Uterus (tissue), 3 donors: ENCODE measurements at regions not wholly inside any gene's neighbourhood (a gene's known extent, or its start where the extent isn't known, plus 50 kb on each side); places are given as distances from the start of the nearest gene placed in this dataset.

ENCODE experiments used
- DNase-seq, 2 donors: peaks; one replicate each; pipeline ENCODE4 v3.0.0-alpha.2; 2019 to 2020
- H3K27ac ChIP-seq, 2 donors: fragments of 200-600 bp; sonication (generic); 1 replicate in 1 of 2; 2 replicates in 1 of 2; pipeline ENCODE4 v1.5.1; 2016 to 2018
- H3K27me3 ChIP-seq, 2 donors: fragments of 200-600 bp; sonication (generic); one replicate each; pipeline ENCODE4 v1.5.1; 2018 to 2019; ENCODE audit warnings: control low read depth in 1 of 2
- H3K36me3 ChIP-seq, 2 donors: fragments of 200-600 bp; sonication (generic); one replicate each; pipeline ENCODE4 v1.5.1; 2019; ENCODE audit warnings: control low read depth in 1 of 2
- H3K4me1 ChIP-seq, 2 donors: fragments of 200-600 bp; sonication (generic); one replicate each; pipeline ENCODE4 v1.5.1; 2018 to 2019; ENCODE audit warnings: control low read depth in 1 of 2
- H3K4me3 ChIP-seq, 2 donors: fragments of 200-600 bp; sonication (generic); 1 replicate in 1 of 2; 2 replicates in 1 of 2; pipeline ENCODE4 v1.5.1; 2018 to 2019; ENCODE audit warnings: mild to moderate bottlenecking in 1 of 2
- H3K9me3 ChIP-seq, 2 donors: fragments of 200-600 bp; sonication (generic); one replicate each; pipeline ENCODE4 v1.5.1; 2019; ENCODE audit warnings: control low read depth in 1 of 2
- POLR2A ChIP-seq, 2 donors: fragments of 450-650 bp; IDR thresholded peaks; one replicate each; pipeline ENCODE4 v1.6.1; 2016; ENCODE audit warnings: antibody characterized with exemption in 2 of 2, mild to moderate bottlenecking in 1 of 2, moderate library complexity in 1 of 2
- intact Hi-C: fragments of 100-400 bp; cut with DNase I; formaldehyde crosslinking; loops from one replicate; pipeline ENCODE4 v1.15.1; 2023; ENCODE audit warnings: low total_unique reads
- TF ChIP-seq, protein P1 (sequence below), 4 experiments: fragments of 200-600 bp in 2 of 4; fragments of 450-650 bp in 2 of 4; sonication (generic) in 2 of 4; IDR thresholded peaks; one replicate each; pipeline ENCODE4 v1.5.1; 2016 to 2019; ENCODE audit warnings: antibody characterized with exemption in 4 of 4, mild to moderate bottlenecking in 2 of 4, moderate library complexity in 1 of 4
- donor health status: DM: yes; HTN: yes; CAD: no.

DNA sequence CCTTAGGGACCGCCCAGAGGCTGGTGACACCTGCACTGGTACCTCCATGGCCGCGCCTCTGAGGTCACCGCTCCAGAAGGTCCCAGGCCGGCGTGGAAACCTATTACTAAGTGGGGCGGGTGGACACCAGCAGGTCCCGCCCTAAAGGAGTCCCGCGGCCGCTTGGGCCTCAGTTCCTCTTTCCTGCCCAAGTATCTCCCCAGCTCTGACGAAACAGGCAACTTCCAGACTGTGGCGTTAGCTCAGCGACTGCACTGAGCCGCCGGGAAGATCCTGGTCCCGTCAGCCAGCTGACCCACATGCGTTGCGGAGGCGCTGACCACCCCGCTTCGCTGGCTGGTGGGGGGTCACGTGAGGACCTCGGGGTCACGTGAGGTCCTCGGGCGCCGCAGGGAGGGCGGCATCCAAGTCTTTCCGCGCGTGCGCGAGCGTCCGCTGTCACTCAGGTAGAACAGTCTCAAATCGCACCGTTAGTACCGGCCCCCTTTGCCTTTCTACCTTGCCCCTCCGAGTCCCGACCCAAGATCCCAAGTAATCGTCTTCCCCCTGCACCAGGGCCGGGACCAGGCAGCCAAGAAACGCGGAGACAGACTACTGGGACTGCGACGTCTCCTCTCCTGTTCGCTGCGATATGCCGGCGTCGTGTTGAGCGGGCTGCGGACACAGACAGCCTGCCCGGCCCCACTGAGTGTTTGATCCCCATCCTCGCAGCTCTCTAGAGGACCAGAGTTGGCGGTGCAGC is 53.7 kb upstream of the KDM4C start:
- Histone ChIP-seq H3K27me3 (no peaks in the 10 kb centered on the region), H3K27ac (peak overlapping the region; percentile 65 to 80), H3K9me3 (no peaks in the 10 kb centered on the region), H3K36me3 (no peaks in the 10 kb centered on the region), H3K4me3 (peak overlapping the region; percentile 45 to 59), H3K4me1 (no peaks in the 10 kb centered on the region)
- TF ChIP-seq, protein P1, sequence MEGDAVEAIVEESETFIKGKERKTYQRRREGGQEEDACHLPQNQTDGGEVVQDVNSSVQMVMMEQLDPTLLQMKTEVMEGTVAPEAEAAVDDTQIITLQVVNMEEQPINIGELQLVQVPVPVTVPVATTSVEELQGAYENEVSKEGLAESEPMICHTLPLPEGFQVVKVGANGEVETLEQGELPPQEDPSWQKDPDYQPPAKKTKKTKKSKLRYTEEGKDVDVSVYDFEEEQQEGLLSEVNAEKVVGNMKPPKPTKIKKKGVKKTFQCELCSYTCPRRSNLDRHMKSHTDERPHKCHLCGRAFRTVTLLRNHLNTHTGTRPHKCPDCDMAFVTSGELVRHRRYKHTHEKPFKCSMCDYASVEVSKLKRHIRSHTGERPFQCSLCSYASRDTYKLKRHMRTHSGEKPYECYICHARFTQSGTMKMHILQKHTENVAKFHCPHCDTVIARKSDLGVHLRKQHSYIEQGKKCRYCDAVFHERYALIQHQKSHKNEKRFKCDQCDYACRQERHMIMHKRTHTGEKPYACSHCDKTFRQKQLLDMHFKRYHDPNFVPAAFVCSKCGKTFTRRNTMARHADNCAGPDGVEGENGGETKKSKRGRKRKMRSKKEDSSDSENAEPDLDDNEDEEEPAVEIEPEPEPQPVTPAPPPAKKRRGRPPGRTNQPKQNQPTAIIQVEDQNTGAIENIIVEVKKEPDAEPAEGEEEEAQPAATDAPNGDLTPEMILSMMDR (IDR thresholded peaks at IDR 0.05) = no peak
- TF ChIP-seq POLR2A (IDR thresholded peaks at IDR 0.05) = peak; percentile 34 to 55
- intact Hi-C loops = no loop called here
- DNase-seq = peak; percentile 72 to 74

DNA sequence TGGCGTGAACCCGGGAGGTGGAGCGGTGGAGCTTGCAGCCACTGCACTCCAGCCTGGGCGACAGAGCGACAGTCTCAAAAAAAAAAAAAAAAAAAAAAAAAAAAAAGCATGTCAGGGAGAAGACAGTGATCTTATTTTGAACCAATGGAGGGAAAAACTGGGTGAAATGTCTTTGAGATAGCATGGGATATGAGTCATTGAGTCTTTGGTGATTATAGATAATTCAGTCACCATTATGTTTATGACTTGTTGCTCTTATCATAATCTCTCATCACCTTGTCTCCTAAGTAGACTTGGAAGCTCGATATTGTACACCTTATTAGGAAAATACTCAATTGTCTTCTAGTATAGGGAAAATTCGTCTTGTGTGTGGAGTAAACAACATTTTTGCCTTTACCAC is 55.1 kb upstream of the KDM4C start:
- no peaks in the 10 kb centered on the region for H3K27me3 ChIP-seq
- no peak overlapping the region for H3K4me3 ChIP-seq
- DNase-seq = no peak
- intact Hi-C loops = no loop called here
- TF ChIP-seq POLR2A (IDR thresholded peaks at IDR 0.05) = no peak
- TF ChIP-seq, protein P1 (IDR thresholded peaks at IDR 0.05) = no peak
- no peaks in the 10 kb centered on the region for H3K36me3 ChIP-seq
- no peak overlapping the region for H3K27ac ChIP-seq
- no peaks in the 10 kb centered on the region for H3K9me3 ChIP-seq
- H3K4me1 ChIP-seq = no peaks in the 10 kb centered on the region

DNA sequence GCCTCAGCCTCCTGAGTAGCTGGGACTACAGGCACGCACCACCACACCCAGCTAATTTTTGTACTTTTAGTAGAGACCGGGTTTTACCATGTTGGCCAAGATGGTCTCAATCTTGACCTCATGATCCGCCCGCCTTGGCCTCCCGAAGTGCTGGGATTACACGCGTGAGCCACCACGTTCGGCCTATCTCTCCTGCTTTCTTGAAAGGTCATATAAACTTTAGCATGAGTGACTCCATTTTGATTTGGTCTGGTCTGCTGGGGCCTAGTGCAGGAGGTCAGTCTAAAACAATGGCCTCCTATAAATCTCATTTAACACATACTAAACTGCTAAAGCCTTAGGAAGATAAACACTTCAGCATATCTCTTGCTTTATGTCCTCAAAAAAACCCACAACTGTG is 50.6 kb upstream of the GLDC start:
- intact Hi-C loops = no loop called here
- TF ChIP-seq POLR2A (IDR thresholded peaks at IDR 0.05) = no peak
- TF ChIP-seq, protein P1 (IDR thresholded peaks at IDR 0.05) = no peak
- H3K4me1 ChIP-seq = no peaks in the 10 kb centered on the region
- no peak overlapping the region for H3K27ac ChIP-seq
- no peaks in the 10 kb centered on the region for H3K27me3 ChIP-seq
- no peaks in the 10 kb centered on the region for H3K36me3 ChIP-seq
- no peak overlapping the region for H3K4me3 ChIP-seq
- no peaks in the 10 kb centered on the region for H3K9me3 ChIP-seq
- DNase-seq = no peak

DNA sequence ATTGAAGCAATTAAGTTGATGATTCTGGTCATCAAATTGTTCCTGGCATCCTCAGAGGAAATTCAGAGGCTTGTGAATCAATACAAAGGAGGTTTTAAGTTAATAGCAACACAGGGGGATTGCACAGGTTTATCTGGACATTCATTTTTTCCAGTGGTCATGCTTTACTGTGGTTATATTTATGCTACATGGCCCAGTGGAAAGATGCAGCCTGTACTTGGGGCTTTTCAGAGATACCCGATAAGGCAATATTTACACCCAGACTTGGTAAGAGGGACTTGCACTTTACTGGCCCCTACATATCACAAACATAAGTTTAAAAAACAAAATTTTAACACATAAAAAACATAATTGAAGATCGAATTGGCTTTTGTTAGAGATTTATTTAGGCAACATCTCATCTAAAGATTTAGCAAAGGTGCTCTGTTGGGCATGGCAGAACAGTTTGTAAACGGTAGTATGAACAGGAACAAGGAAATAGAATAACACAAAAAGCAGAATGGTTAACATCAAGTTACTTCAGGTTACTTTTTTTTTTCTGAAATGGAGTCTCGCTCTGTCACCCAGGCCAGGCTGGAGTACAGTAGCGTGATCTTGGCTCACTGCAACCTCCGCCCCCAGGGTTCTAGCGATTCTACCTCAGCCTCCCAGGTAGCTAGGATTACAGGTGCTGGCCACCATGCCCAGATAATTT is 49.7 kb upstream of the GLDC start:
- Histone ChIP-seq H3K27me3 (no peaks in the 10 kb centered on the region), H3K4me1 (no peaks in the 10 kb centered on the region), H3K27ac (no peak overlapping the region), H3K4me3 (no peak overlapping the region), H3K36me3 (no peaks in the 10 kb centered on the region), H3K9me3 (no peaks in the 10 kb centered on the region)
- intact Hi-C loops = no loop called here
- DNase-seq = no peak
- TF ChIP-seq, protein P1 (IDR thresholded peaks at IDR 0.05) = no peak
- no peak for TF ChIP-seq POLR2A (IDR thresholded peaks at IDR 0.05)
